Activated naive CD4-positive, alpha-beta T cell treated with anti-CD3 and anti-CD28 coated beads, Interleukin-2, amount 10 ng/mL, durations not matched to agents 7 days and 5 days (primary cell): ENCODE measurements at regions not wholly inside any gene's neighbourhood (a gene's known extent, or its start where the extent isn't known, plus 50 kb on each side); places are given as distances from the start of the nearest gene placed in this dataset.
"Not testable (repeated sequence)": the region's sequence is repeated elsewhere in the genome, so short reads cannot be mapped to it uniquely, and the experiment has no call there.

Experiments used
- CTCF ChIA-PET: fragments of 350-600 bp; sonication (Branson Sonifier 250); formaldehyde crosslinking; loops from one replicate; lab custom pipeline; 2021; ENCODE audit warnings: antibody characterized with exemption; lab: Charles Lee
- DNase-seq: peaks from one replicate; pipeline ENCODE4 v3.0.0-alpha.2; 2020
- H3K27ac Mint-ChIP-seq: one replicate; pipeline ENCODE4 v1.8.0; 2021; ENCODE audit warnings: mild to moderate bottlenecking, moderate library complexity, mixed read lengths
- H3K27me3 Mint-ChIP-seq: one replicate; pipeline ENCODE4 v1.8.0; 2021; ENCODE audit warnings: mild to moderate bottlenecking, mixed read lengths
- H3K36me3 Mint-ChIP-seq: one replicate; pipeline ENCODE4 v1.8.0; 2021; ENCODE audit warnings: mixed read lengths
- H3K4me1 Mint-ChIP-seq: one replicate; pipeline ENCODE4 v1.8.0; 2021; ENCODE audit warnings: mixed read lengths
- H3K4me3 Mint-ChIP-seq: one replicate; pipeline ENCODE4 v1.8.0; 2021; ENCODE audit warnings: mild to moderate bottlenecking, moderate library complexity, mixed read lengths
- H3K9me3 Mint-ChIP-seq: one replicate; pipeline ENCODE4 v1.8.0; 2021; ENCODE audit warnings: mixed read lengths

- no peak for DNase-seq
- Mint-ChIP-seq H3K9me3 (no peaks in the 10 kb centered on the region), H3K36me3 (no peaks in the 10 kb centered on the region), H3K27me3 (no peaks in the 10 kb centered on the region), H3K4me3 (no peak overlapping the region), H3K27ac (no peak overlapping the region), H3K4me1 (no peaks in the 10 kb centered on the region)
- CTCF ChIA-PET, result no interaction called here
These were observed 267.7 kb upstream of the USP25 start for GRCh38 chr21:15462092-15462491.

GRCh38 chr21:15466329-15466728 is 263.5 kb upstream of the USP25 start:
- Mint-ChIP-seq H3K27me3 (no peaks in the 10 kb centered on the region), H3K4me1 (no peaks in the 10 kb centered on the region), H3K36me3 (no peaks in the 10 kb centered on the region), H3K27ac (no peak overlapping the region), H3K9me3 (no peaks in the 10 kb centered on the region), H3K4me3 (no peak overlapping the region)
- CTCF ChIA-PET, result no interaction called here
- no peak for DNase-seq

- Mint-ChIP-seq H3K27ac (no peak overlapping the region), H3K9me3 (no peaks in the 10 kb centered on the region), H3K4me3 (no peak overlapping the region), H3K4me1 (no peaks in the 10 kb centered on the region), H3K27me3 (no peaks in the 10 kb centered on the region), H3K36me3 (no peaks in the 10 kb centered on the region)
- DNase-seq, result no peak
- CTCF ChIA-PET, result no interaction called here
These were observed 261.4 kb upstream of the USP25 start for GRCh38 chr21:15468368-15468767.

- Mint-ChIP-seq H3K27me3 (no peaks in the 10 kb centered on the region), H3K36me3 (no peaks in the 10 kb centered on the region), H3K4me1 (no peaks in the 10 kb centered on the region), H3K27ac (no peak overlapping the region), H3K9me3 (peaks cover 3% of the 10 kb centered on the region), H3K4me3 (no peak overlapping the region)
- CTCF ChIA-PET, result no interaction called here
- DNase-seq, result no peak
These were observed 257.4 kb upstream of the USP25 start for GRCh38 chr21:15472108-15473040.

- DNase-seq, H3K36me3 Mint-ChIP-seq, H3K27me3 Mint-ChIP-seq, H3K4me3 Mint-ChIP-seq, H3K27ac Mint-ChIP-seq, H3K9me3 Mint-ChIP-seq, CTCF ChIA-PET, H3K4me1 Mint-ChIP-seq: not testable (repeated sequence)
These were observed 252.0 kb upstream of the USP25 start for GRCh38 chr21:15477773-15478172.

- Mint-ChIP-seq H3K36me3 (no peaks in the 10 kb centered on the region), H3K4me3 (no peak overlapping the region), H3K27me3 (no peaks in the 10 kb centered on the region), H3K4me1 (peaks cover 8% of the 10 kb centered on the region), H3K27ac (no peak overlapping the region), H3K9me3 (peaks cover 8% of the 10 kb centered on the region)
- CTCF ChIA-PET, result interaction anchor here (1.2 to 3.9 kb wide), 2 partner anchors 73 to 616 kb away, joined by 3 to 29 read pairs; no protein-coding TSS in a partner anchor
- DNase-seq, result no peak
These were observed 249.6 kb upstream of the USP25 start for GRCh38 chr21:15480160-15480559.

- peak; percentile 84 for DNase-seq
- peaks cover 8% of the 10 kb centered on the region for H3K4me1 Mint-ChIP-seq
- peaks cover 3% of the 10 kb centered on the region for H3K9me3 Mint-ChIP-seq
- no peaks in the 10 kb centered on the region for H3K27me3 Mint-ChIP-seq
- CTCF ChIA-PET, result interaction anchor here (0.8 to 3.9 kb wide), 9 partner anchors 8 to 619 kb away, joined by 3 to 29 read pairs (median 4); partner anchors contain the start of gene NRIP1
- no peaks in the 10 kb centered on the region for H3K36me3 Mint-ChIP-seq
- H3K27ac Mint-ChIP-seq, result no peak overlapping the region
- H3K4me3 Mint-ChIP-seq, result no peak overlapping the region
These were observed 246.5 kb upstream of the USP25 start for GRCh38 chr21:15483138-15483780.

GRCh38 chr21:15486460-15487195 is 243.2 kb upstream of the USP25 start:
- Mint-ChIP-seq H3K9me3 (no peaks in the 10 kb centered on the region), H3K36me3 (no peaks in the 10 kb centered on the region), H3K4me1 (peaks cover 11% of the 10 kb centered on the region), H3K27me3 (no peaks in the 10 kb centered on the region), H3K4me3 (no peak overlapping the region), H3K27ac (no peak overlapping the region)
- CTCF ChIA-PET, result interaction anchor here (2.4 kb wide), 1 partner anchor 622 kb away, joined by 18 read pairs; no protein-coding TSS in a partner anchor
- DNase-seq, result no peak

- no peaks in the 10 kb centered on the region for H3K9me3 Mint-ChIP-seq
- no peak for DNase-seq
- H3K36me3 Mint-ChIP-seq, result no peaks in the 10 kb centered on the region
- no peaks in the 10 kb centered on the region for H3K27me3 Mint-ChIP-seq
- H3K4me1 Mint-ChIP-seq, result peaks cover 11% of the 10 kb centered on the region
- CTCF ChIA-PET, result no interaction called here
- no peak overlapping the region for H3K4me3 Mint-ChIP-seq
- H3K27ac Mint-ChIP-seq, result no peak overlapping the region
These were observed 242.6 kb upstream of the USP25 start for GRCh38 chr21:15487196-15487550.

GRCh38 chr21:15491100-15491499 is 238.7 kb upstream of the USP25 start:
- no peaks in the 10 kb centered on the region for H3K36me3 Mint-ChIP-seq
- H3K4me1 Mint-ChIP-seq, result peaks cover 8% of the 10 kb centered on the region
- no peak overlapping the region for H3K27ac Mint-ChIP-seq
- H3K4me3 Mint-ChIP-seq, result no peak overlapping the region
- H3K27me3 Mint-ChIP-seq, result no peaks in the 10 kb centered on the region
- CTCF ChIA-PET, result interaction anchor here (0.9 kb wide), 1 partner anchor 342 kb away, joined by 4 read pairs; no protein-coding TSS in a partner anchor
- no peak for DNase-seq
- no peaks in the 10 kb centered on the region for H3K9me3 Mint-ChIP-seq

- Mint-ChIP-seq H3K27ac (no peak overlapping the region), H3K9me3 (no peaks in the 10 kb centered on the region), H3K27me3 (no peaks in the 10 kb centered on the region), H3K36me3 (no peaks in the 10 kb centered on the region), H3K4me3 (no peak overlapping the region), H3K4me1 (peaks cover 8% of the 10 kb centered on the region)
- CTCF ChIA-PET, result interaction anchor here (1.1 kb wide), 1 partner anchor 9 kb away, joined by 3 read pairs; no protein-coding TSS in a partner anchor
- DNase-seq, result no peak
These were observed 236.1 kb upstream of the USP25 start for GRCh38 chr21:15493646-15494045.

GRCh38 chr21:15494481-15494880 is 235.3 kb upstream of the USP25 start:
- Mint-ChIP-seq H3K27ac (no peak overlapping the region), H3K9me3 (no peaks in the 10 kb centered on the region), H3K4me1 (peaks cover 8% of the 10 kb centered on the region), H3K27me3 (no peaks in the 10 kb centered on the region), H3K36me3 (no peaks in the 10 kb centered on the region), H3K4me3 (no peak overlapping the region)
- CTCF ChIA-PET, result no interaction called here
- no peak for DNase-seq

- CTCF ChIA-PET, result no interaction called here
These were observed 233.8 kb upstream of the USP25 start for GRCh38 chr21:15495965-15496364.

GRCh38 chr21:15496911-15497310 is 232.9 kb upstream of the USP25 start:
- H3K36me3 Mint-ChIP-seq, result no peaks in the 10 kb centered on the region
- no peaks in the 10 kb centered on the region for H3K27me3 Mint-ChIP-seq
- CTCF ChIA-PET, result interaction anchor here (1.2 kb wide), 1 partner anchor 14 kb away, joined by 4 read pairs; no protein-coding TSS in a partner anchor
- H3K27ac Mint-ChIP-seq, result no peak overlapping the region
- DNase-seq, result no peak
- no peaks in the 10 kb centered on the region for H3K9me3 Mint-ChIP-seq
- H3K4me1 Mint-ChIP-seq, result no peaks in the 10 kb centered on the region
- H3K4me3 Mint-ChIP-seq, result no peak overlapping the region

More at GRCh38 chr21:15495965-15496364, 233.8 kb upstream of the USP25 start:
- no peaks in the 10 kb centered on the region for H3K9me3 Mint-ChIP-seq
- no peak for DNase-seq
- no peaks in the 10 kb centered on the region for H3K27me3 Mint-ChIP-seq
- H3K36me3 Mint-ChIP-seq, result no peaks in the 10 kb centered on the region
- no peaks in the 10 kb centered on the region for H3K4me1 Mint-ChIP-seq
- no peak overlapping the region for H3K27ac Mint-ChIP-seq
- H3K4me3 Mint-ChIP-seq, result no peak overlapping the region
